ENCODE measurements at regions not wholly inside any gene's neighbourhood (a gene's known extent, or its start where the extent isn't known, plus 50 kb on each side); places are given as distances from the start of the nearest gene placed in this dataset.

- Mint-ChIP-seq H3K9me3 (ENCODE audit: unreplicated experiment) (no peaks in the 10 kb centered on the region), H3K27ac (ENCODE audit: unreplicated experiment) (no peak overlapping the region), H3K4me3 (ENCODE audit: unreplicated experiment) (no peak overlapping the region), H3K4me1 (ENCODE audit: unreplicated experiment) (no peaks in the 10 kb centered on the region), H3K36me3 (ENCODE audit: low read depth, unreplicated experiment) (no peaks in the 10 kb centered on the region), H3K27me3 (ENCODE audit: unreplicated experiment) (no peaks in the 10 kb centered on the region)
- TF ChIP-seq, protein P1, sequence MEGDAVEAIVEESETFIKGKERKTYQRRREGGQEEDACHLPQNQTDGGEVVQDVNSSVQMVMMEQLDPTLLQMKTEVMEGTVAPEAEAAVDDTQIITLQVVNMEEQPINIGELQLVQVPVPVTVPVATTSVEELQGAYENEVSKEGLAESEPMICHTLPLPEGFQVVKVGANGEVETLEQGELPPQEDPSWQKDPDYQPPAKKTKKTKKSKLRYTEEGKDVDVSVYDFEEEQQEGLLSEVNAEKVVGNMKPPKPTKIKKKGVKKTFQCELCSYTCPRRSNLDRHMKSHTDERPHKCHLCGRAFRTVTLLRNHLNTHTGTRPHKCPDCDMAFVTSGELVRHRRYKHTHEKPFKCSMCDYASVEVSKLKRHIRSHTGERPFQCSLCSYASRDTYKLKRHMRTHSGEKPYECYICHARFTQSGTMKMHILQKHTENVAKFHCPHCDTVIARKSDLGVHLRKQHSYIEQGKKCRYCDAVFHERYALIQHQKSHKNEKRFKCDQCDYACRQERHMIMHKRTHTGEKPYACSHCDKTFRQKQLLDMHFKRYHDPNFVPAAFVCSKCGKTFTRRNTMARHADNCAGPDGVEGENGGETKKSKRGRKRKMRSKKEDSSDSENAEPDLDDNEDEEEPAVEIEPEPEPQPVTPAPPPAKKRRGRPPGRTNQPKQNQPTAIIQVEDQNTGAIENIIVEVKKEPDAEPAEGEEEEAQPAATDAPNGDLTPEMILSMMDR (IDR thresholded peaks at IDR 0.05; ENCODE audit: unreplicated experiment): no peak
- DNase-seq (ENCODE audit: low spot score): no peak
Measured at GRCh38 chr9:15361737-15362136, 54.7 kb upstream of the TTC39B start.

- no peak overlapping the region for H3K27ac Mint-ChIP-seq (ENCODE audit: unreplicated experiment)
- TF ChIP-seq, protein P1 (IDR thresholded peaks at IDR 0.05; ENCODE audit: unreplicated experiment): no peak
- H3K9me3 Mint-ChIP-seq (ENCODE audit: unreplicated experiment): no peaks in the 10 kb centered on the region
- peak; percentile 10 for DNase-seq (ENCODE audit: low spot score)
- no peaks in the 10 kb centered on the region for H3K27me3 Mint-ChIP-seq (ENCODE audit: unreplicated experiment)
- no peak overlapping the region for H3K4me3 Mint-ChIP-seq (ENCODE audit: unreplicated experiment)
- H3K36me3 Mint-ChIP-seq (ENCODE audit: low read depth, unreplicated experiment): no peaks in the 10 kb centered on the region
- H3K4me1 Mint-ChIP-seq (ENCODE audit: unreplicated experiment): peaks cover 12% of the 10 kb centered on the region
Measured at GRCh38 chr9:15357050-15357653, 50.1 kb upstream of the TTC39B start.
